Fibroblast of lung (primary cell): ENCODE measurements at regions not wholly inside any gene's neighbourhood (a gene's known extent, or its start where the extent isn't known, plus 50 kb on each side); places are given as distances from the start of the nearest gene placed in this dataset.

Experiments
- DNase-seq, 2 donors: peaks; one replicate each; pipeline versions ENCODE4 v3.0.0 to v3.0.0-alpha.2; 2010; ENCODE audit warnings: low read depth in 2 of 2
- H2AFZ ChIP-seq: 2 replicates; pipeline ENCODE4 v1.5.1; 2012; ENCODE audit warnings: low read length, control low read depth, inconsistent platforms
- H3K27ac ChIP-seq: 2 replicates; pipeline ENCODE4 v1.5.1; 2011; ENCODE audit warnings: low read length, control low read depth; ENCODE audit not compliant: insufficient read depth
- H3K27me3 ChIP-seq: 2 replicates; pipeline ENCODE4 v1.5.1; 2011; ENCODE audit warnings: mild to moderate bottlenecking, low read length; ENCODE audit not compliant: control insufficient read depth, insufficient read depth
- H3K36me3 ChIP-seq: 2 replicates; pipeline ENCODE4 v1.5.1; 2011; ENCODE audit warnings: low read length; ENCODE audit not compliant: control insufficient read depth, insufficient read depth
- H3K4me1 ChIP-seq: 2 replicates; pipeline ENCODE4 v1.5.1; 2011; ENCODE audit warnings: low read length; ENCODE audit not compliant: control insufficient read depth, insufficient read depth; ENCODE audit errors: extremely low read depth
- H3K4me2 ChIP-seq: 2 replicates; pipeline ENCODE4 v1.5.1; 2011; ENCODE audit warnings: low read length, control low read depth; ENCODE audit not compliant: insufficient read depth; ENCODE audit errors: extremely low read depth
- H3K4me3 ChIP-seq, 4 experiments: fragments of 200-600 bp in 1 of 4; sonication (generic) in 1 of 4; replicated peaks in 1 of 4; 2 replicates each; pipeline ENCODE4 v1.5.1; 2011 to 2016; ENCODE audit warnings: low read length in 4 of 4, low read depth in 3 of 4, mild to moderate bottlenecking in 3 of 4, control low read depth in 2 of 4, inconsistent platforms in 1 of 4, mixed read lengths in 1 of 4; ENCODE audit not compliant: insufficient read depth in 1 of 4; ENCODE audit errors: control extremely low read depth in 1 of 4
- H3K79me2 ChIP-seq: 2 replicates; pipeline ENCODE4 v1.5.1; 2012; ENCODE audit warnings: mild to moderate bottlenecking, low read length, inconsistent platforms; ENCODE audit not compliant: control insufficient read depth, insufficient read depth
- H3K9ac ChIP-seq: 2 replicates; pipeline ENCODE4 v1.5.1; 2011; ENCODE audit warnings: mild to moderate bottlenecking, low read length, control low read depth; ENCODE audit not compliant: insufficient read depth
- H3K9me3 ChIP-seq: 2 replicates; pipeline ENCODE4 v1.5.1; 2012; ENCODE audit warnings: low read depth, low read length; ENCODE audit not compliant: control insufficient read depth, insufficient read depth
- H4K20me1 ChIP-seq: 2 replicates; pipeline ENCODE4 v1.5.1; 2011; ENCODE audit warnings: low read length; ENCODE audit not compliant: control insufficient read depth, insufficient read depth; ENCODE audit errors: extremely low read depth
- CTCF ChIP-seq, 2 donors: IDR thresholded peaks in 1 of 2; conservative IDR thresholded peaks in 1 of 2; 1 replicate in 1 of 2; 2 replicates in 1 of 2; pipeline ENCODE4 v1.5.1; 2011 to 2012; ENCODE audit warnings: low read length in 2 of 2, control low read depth in 1 of 2, inconsistent platforms in 1 of 2, low read depth in 1 of 2, mild to moderate bottlenecking in 1 of 2
- EZH2 ChIP-seq: IDR thresholded peaks from 2 replicates; pipeline ENCODE4 v1.5.1; 2012; ENCODE audit warnings: low read length, control low read depth, mild to moderate bottlenecking; ENCODE audit errors: missing control alignments

DNA sequence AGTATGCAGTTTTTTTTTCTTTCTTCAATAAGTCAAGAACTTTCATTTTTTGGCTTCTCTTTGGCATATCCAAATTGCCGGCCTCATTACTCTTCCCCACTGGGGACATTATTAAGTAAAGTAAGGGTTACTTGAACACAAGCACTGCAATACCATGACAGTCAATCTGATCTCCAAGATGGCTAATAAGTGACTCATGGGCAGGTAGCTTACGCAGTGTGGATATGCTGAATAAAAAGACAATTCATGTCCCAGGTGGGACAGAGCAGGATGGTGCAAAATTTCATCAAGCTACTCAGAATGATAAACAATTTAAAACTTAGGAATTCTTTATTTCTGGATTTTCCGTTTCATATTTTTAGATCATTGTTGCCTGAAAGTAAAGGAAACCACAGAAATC, 671.8 kb downstream of the ACTL7B start:
- TF ChIP-seq CTCF (conservative IDR thresholded peaks at IDR 0.05 in 1 of 2, IDR thresholded peaks at IDR 0.05 in 1 of 2; ENCODE audit: low read depth in 1 of 2, low read length in 2 of 2) = no peak
- no peaks in the 10 kb centered on the region for H3K27me3 ChIP-seq
- H3K4me3 ChIP-seq = no peak overlapping the region
- H3K79me2 ChIP-seq = no peaks in the 10 kb centered on the region
- no peak overlapping the region for H2AFZ ChIP-seq
- H3K9me3 ChIP-seq = no peaks in the 10 kb centered on the region
- H4K20me1 ChIP-seq = no peaks in the 10 kb centered on the region
- no peak for DNase-seq
- H3K36me3 ChIP-seq = no peaks in the 10 kb centered on the region
- H3K4me2 ChIP-seq = no peak overlapping the region
- peaks cover 4% of the 10 kb centered on the region for H3K4me1 ChIP-seq
- H3K9ac ChIP-seq = no peak overlapping the region
- H3K27ac ChIP-seq = no peak overlapping the region

DNA sequence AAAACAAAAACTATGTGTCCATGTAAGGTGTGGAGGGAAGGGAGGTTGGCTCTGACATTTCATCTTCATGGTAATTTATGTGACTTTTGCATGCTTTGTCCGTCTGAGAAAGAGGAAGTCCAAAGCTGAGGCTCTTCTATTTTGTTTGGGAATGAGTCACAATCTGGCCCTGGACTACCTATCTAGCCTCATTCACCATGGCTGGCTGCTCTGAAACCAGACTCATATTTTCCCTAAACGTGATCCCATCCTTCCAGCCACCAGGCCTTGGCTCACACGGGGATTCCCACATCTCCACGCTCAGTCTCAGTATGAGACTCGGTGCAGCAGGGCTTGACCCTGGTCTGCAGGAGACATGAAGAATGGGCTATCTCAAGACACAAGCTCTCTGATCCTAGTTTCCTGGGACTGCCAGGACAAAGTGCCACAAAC, 672.8 kb downstream of the ACTL7B start:
- Histone ChIP-seq H4K20me1 (no peaks in the 10 kb centered on the region), H3K27me3 (no peaks in the 10 kb centered on the region), H3K4me3 (no peak overlapping the region), H3K9ac (no peak overlapping the region), H3K36me3 (no peaks in the 10 kb centered on the region), H3K9me3 (no peaks in the 10 kb centered on the region), H3K4me2 (peak overlapping the region; percentile 16), H3K4me1 (peaks cover 4% of the 10 kb centered on the region), H3K27ac (no peak overlapping the region), H3K79me2 (no peaks in the 10 kb centered on the region), H2AFZ (no peak overlapping the region)
- peak in 1 of 2 donors; percentile 85 for DNase-seq
- no peak for TF ChIP-seq CTCF (conservative IDR thresholded peaks at IDR 0.05 in 1 of 2, IDR thresholded peaks at IDR 0.05 in 1 of 2; ENCODE audit: low read depth in 1 of 2, low read length in 2 of 2)
- TF ChIP-seq EZH2 = no peak

- Histone ChIP-seq H3K9ac (no peak overlapping the region), H3K79me2 (no peaks in the 10 kb centered on the region), H3K27ac (no peak overlapping the region), H3K4me2 (no peak overlapping the region), H3K4me3 (no peak overlapping the region), H3K36me3 (no peaks in the 10 kb centered on the region), H4K20me1 (no peaks in the 10 kb centered on the region), H2AFZ (no peak overlapping the region), H3K9me3 (no peaks in the 10 kb centered on the region), H3K4me1 (peaks cover 4% of the 10 kb centered on the region), H3K27me3 (no peaks in the 10 kb centered on the region)
- DNase-seq = no peak
- TF ChIP-seq EZH2 = no peak
- TF ChIP-seq CTCF (conservative IDR thresholded peaks at IDR 0.05 in 1 of 2, IDR thresholded peaks at IDR 0.05 in 1 of 2; ENCODE audit: low read depth in 1 of 2, low read length in 2 of 2) = no peak
Measured at GRCh38 chr9:108182270-108182669, 673.5 kb downstream of the ACTL7B start.
